Suprapubic skin (tissue), 4 donors: ENCODE measurements at regions not wholly inside any gene's neighbourhood (a gene's known extent, or its start where the extent isn't known, plus 50 kb on each side); places are given as distances from the start of the nearest gene placed in this dataset.

Source experiments
- DNase-seq, 2 donors: peaks; one replicate each; pipeline ENCODE4 v3.0.0-alpha.2; 2019; ENCODE audit warnings: low spot score in 2 of 2
- H3K27ac ChIP-seq: fragments of 200-600 bp; sonication (generic); one replicate; pipeline ENCODE4 v1.5.1; 2019
- H3K27me3 ChIP-seq: fragments of 200-600 bp; sonication (generic); one replicate; pipeline ENCODE4 v1.5.1; 2019
- H3K36me3 ChIP-seq: fragments of 200-600 bp; sonication (generic); one replicate; pipeline ENCODE4 v1.5.1; 2019
- H3K4me1 ChIP-seq: fragments of 200-600 bp; sonication (generic); one replicate; pipeline ENCODE4 v1.5.1; 2019
- H3K4me3 ChIP-seq: fragments of 200-600 bp; sonication (generic); one replicate; pipeline ENCODE4 v1.5.1; 2019; ENCODE audit warnings: mild to moderate bottlenecking
- H3K9me3 ChIP-seq: fragments of 200-600 bp; sonication (generic); one replicate; pipeline ENCODE4 v1.5.1; 2019
- EP300 ChIP-seq: sonication (generic); formaldehyde crosslinking; IDR thresholded peaks from one replicate; pipeline ENCODE4 v1.6.1; 2017; ENCODE audit warnings: antibody characterized with exemption
- POLR2A ChIP-seq, 2 donors: fragments of 450-650 bp; IDR thresholded peaks; one replicate each; pipeline ENCODE4 v1.6.1; 2017; ENCODE audit warnings: antibody characterized with exemption in 2 of 2, mild to moderate bottlenecking in 2 of 2, moderate library complexity in 2 of 2
- POLR2AphosphoS5 ChIP-seq, 3 donors: sonication (generic); formaldehyde crosslinking; IDR thresholded peaks; one replicate each; pipeline ENCODE4 v1.6.1; 2017; ENCODE audit warnings: antibody characterized with exemption in 3 of 3
- WGBS: methylation state at CpG from one replicate; pipeline ENCODE4 v1.1.5; 2018; 5-methylcytosine and 5-hydroxymethylcytosine counted together
- TF ChIP-seq, protein P1 (sequence below), 2 donors: fragments of 200-600 bp in 1 of 2; fragments of 450-650 bp in 1 of 2; sonication (generic) in 1 of 2; IDR thresholded peaks; one replicate each; pipeline ENCODE4 v1.5.1; 2016 to 2019; ENCODE audit warnings: antibody characterized with exemption in 2 of 2, mild to moderate bottlenecking in 1 of 2, moderate library complexity in 1 of 2

DNA sequence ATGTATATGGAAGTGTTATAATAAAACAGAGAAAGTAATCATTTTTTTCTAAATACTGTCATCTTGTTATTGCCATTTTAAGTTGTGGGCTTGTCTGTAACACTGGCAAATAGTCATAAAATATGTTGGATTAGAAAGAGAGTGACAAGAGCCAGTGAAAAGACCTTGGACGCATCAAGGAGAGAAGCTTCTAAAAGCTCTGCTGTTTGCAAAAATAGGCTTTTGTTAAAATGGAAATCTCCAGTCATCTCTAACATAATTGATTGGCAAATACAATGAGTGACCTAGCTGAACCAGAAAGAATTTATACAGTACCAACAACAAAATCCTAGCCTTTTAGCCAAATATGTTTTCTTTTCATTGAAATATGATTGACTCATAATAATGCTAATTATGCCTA lies 245.8 kb upstream of the RMST start:
- no peaks in the 10 kb centered on the region for H3K27me3 ChIP-seq
- H3K36me3 ChIP-seq, result no peaks in the 10 kb centered on the region
- no peak overlapping the region for H3K27ac ChIP-seq
- H3K4me3 ChIP-seq, result no peak overlapping the region
- TF ChIP-seq, protein P1, sequence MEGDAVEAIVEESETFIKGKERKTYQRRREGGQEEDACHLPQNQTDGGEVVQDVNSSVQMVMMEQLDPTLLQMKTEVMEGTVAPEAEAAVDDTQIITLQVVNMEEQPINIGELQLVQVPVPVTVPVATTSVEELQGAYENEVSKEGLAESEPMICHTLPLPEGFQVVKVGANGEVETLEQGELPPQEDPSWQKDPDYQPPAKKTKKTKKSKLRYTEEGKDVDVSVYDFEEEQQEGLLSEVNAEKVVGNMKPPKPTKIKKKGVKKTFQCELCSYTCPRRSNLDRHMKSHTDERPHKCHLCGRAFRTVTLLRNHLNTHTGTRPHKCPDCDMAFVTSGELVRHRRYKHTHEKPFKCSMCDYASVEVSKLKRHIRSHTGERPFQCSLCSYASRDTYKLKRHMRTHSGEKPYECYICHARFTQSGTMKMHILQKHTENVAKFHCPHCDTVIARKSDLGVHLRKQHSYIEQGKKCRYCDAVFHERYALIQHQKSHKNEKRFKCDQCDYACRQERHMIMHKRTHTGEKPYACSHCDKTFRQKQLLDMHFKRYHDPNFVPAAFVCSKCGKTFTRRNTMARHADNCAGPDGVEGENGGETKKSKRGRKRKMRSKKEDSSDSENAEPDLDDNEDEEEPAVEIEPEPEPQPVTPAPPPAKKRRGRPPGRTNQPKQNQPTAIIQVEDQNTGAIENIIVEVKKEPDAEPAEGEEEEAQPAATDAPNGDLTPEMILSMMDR (IDR thresholded peaks at IDR 0.05), result no peak
- TF ChIP-seq POLR2A (IDR thresholded peaks at IDR 0.05) (no peak), EP300 (no peak), POLR2AphosphoS5 (IDR thresholded peaks at IDR 0.05) (no peak)
- 72% methylated on average over 1 of the region's 1 CpG for WGBS
- no peak for DNase-seq
- H3K4me1 ChIP-seq, result no peaks in the 10 kb centered on the region
- no peaks in the 10 kb centered on the region for H3K9me3 ChIP-seq

DNA sequence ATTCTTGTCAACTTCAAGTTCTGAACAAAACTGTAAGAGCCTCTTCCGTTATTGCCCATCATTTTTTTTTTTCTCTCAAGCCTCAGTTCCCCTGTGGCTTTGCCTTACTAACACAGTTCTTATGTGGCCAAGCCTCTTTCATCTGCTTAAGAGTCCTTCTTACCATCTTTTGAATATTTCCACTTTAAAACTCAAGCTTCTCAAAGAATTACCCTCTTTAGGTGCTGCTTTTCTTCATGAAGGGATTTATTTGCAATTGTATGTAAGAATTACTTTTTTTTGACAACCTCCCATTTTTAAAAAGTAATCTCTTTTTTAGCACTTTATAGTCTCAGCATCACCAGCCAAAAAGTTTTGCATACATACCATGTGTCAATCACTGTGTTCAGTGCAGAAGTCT lies 240.2 kb upstream of the RMST start:
- no peak for TF ChIP-seq EP300
- no peak for TF ChIP-seq POLR2A (IDR thresholded peaks at IDR 0.05)
- no peak for TF ChIP-seq POLR2AphosphoS5 (IDR thresholded peaks at IDR 0.05)
- 45% methylated on average over 1 of the region's 1 CpG for WGBS
- Histone ChIP-seq H3K9me3 (no peaks in the 10 kb centered on the region), H3K4me3 (no peak overlapping the region), H3K27me3 (no peaks in the 10 kb centered on the region), H3K36me3 (no peaks in the 10 kb centered on the region), H3K27ac (no peak overlapping the region), H3K4me1 (no peaks in the 10 kb centered on the region)
- no peak for DNase-seq

DNA sequence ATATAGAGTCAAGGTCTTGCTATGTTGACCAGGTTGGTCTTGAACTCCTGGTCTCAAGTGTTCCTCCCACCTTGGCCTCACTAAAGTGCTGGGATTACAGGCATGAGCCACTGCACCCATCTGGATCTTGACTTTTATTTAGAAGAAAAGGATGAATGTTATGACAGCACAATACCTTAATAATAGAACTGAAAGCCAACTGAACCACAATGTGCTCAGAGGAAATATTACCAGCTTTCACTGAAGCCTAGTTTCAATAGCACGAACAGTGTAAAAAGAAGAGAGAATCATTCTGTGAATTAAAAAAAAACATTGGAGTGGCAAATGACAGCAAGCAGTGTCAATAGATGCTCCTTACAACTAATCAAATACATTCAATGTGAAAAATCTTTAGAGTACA lies 239.2 kb upstream of the RMST start:
- no peak overlapping the region for H3K27ac ChIP-seq
- H3K4me3 ChIP-seq, result no peak overlapping the region
- no peaks in the 10 kb centered on the region for H3K27me3 ChIP-seq
- 72% methylated on average over 1 of the region's 1 CpG for WGBS
- TF ChIP-seq, protein P1 (IDR thresholded peaks at IDR 0.05), result no peak
- TF ChIP-seq POLR2A (IDR thresholded peaks at IDR 0.05), result no peak
- TF ChIP-seq POLR2AphosphoS5 (IDR thresholded peaks at IDR 0.05), result no peak
- no peak for TF ChIP-seq EP300
- no peaks in the 10 kb centered on the region for H3K36me3 ChIP-seq
- H3K4me1 ChIP-seq, result no peaks in the 10 kb centered on the region
- no peaks in the 10 kb centered on the region for H3K9me3 ChIP-seq
- DNase-seq, result no peak

DNA sequence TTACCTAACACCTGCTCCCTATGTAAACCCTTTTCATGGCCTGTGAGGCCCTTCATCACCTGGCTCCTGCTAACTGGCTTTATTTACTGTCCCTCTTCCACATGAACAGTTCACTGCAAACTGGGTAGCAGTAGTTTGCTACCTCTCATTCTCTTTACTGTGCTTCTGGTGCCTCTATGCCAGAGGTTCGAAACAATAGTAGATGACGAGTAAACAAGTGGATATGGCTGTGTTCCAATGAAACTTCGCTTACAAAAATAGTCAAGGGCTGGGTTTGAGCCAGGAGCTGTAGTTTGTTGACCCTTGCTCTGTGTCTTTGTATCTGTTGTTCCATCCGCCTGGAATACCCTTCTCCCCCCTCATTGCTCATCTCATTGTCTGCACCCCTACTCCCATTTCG lies 233.6 kb upstream of the RMST start:
- TF ChIP-seq, protein P1 (IDR thresholded peaks at IDR 0.05), result no peak
- no peak for TF ChIP-seq EP300
- no peak for TF ChIP-seq POLR2A (IDR thresholded peaks at IDR 0.05)
- no peak for TF ChIP-seq POLR2AphosphoS5 (IDR thresholded peaks at IDR 0.05)
- Histone ChIP-seq H3K36me3 (no peaks in the 10 kb centered on the region), H3K27me3 (no peaks in the 10 kb centered on the region), H3K4me3 (no peak overlapping the region), H3K27ac (no peak overlapping the region), H3K9me3 (no peaks in the 10 kb centered on the region), H3K4me1 (no peaks in the 10 kb centered on the region)
- WGBS, result 81% methylated on average over 5 of the region's 5 CpGs
- DNase-seq, result no peak

DNA sequence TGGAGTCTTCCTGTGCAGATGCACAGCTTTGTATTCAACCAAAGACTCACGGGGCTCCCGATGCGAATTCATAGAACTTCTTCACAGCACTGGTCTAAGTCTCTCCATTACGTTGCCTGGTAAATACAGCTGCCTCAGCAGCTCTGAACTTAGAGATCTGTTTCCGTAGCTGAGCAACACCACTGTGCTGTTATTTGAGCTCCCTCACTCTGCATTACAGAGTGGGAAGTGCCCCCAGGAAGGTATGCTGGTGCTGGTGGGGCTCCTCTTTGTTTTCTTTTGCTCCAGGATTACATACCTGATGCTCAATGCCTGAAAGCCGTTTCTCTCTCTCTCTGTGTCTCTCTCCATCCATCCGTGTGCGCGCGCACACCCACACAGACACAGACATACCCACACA lies 227.5 kb upstream of the RMST start:
- WGBS, result 80% methylated on average over 10 of the region's 10 CpGs
- Histone ChIP-seq H3K4me1 (no peaks in the 10 kb centered on the region), H3K27me3 (no peaks in the 10 kb centered on the region), H3K27ac (no peak overlapping the region), H3K36me3 (no peaks in the 10 kb centered on the region), H3K9me3 (no peaks in the 10 kb centered on the region), H3K4me3 (no peak overlapping the region)
- TF ChIP-seq, protein P1 (IDR thresholded peaks at IDR 0.05), result no peak
- DNase-seq, result no peak

DNA sequence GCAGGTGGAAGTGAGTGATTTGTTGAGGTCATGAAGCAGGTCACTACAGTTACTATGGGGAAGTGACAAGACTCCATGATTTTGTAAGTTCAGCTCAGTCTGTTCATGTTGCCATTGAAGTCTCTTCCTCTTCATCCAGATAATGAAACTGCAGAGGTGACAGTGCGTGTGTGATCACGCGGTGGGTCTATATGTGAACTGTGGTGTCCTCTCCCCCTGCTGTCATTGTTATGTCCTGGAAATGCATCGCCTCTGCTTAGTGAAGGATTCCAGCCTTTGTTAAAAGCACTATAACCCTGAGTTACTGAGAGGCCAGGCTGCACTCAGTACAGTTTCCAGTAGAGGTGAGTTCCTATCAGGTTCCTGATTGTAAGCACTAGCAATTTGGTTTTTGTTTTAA lies 216.2 kb upstream of the RMST start:
- 76% methylated on average over 4 of the region's 4 CpGs for WGBS
- H3K9me3 ChIP-seq, result no peaks in the 10 kb centered on the region
- H3K36me3 ChIP-seq, result no peaks in the 10 kb centered on the region
- no peak overlapping the region for H3K27ac ChIP-seq
- H3K4me1 ChIP-seq, result no peaks in the 10 kb centered on the region
- DNase-seq, result no peak
- no peak overlapping the region for H3K4me3 ChIP-seq
- no peaks in the 10 kb centered on the region for H3K27me3 ChIP-seq
- TF ChIP-seq EP300 (no peak), POLR2A (IDR thresholded peaks at IDR 0.05) (no peak), POLR2AphosphoS5 (IDR thresholded peaks at IDR 0.05) (no peak)
- TF ChIP-seq, protein P1 (IDR thresholded peaks at IDR 0.05), result no peak
